DOHH2 (cell line): ENCODE measurements at regions not wholly inside any gene's neighbourhood (a gene's known extent, or its start where the extent isn't known, plus 50 kb on each side); places are given as distances from the start of the nearest gene placed in this dataset.

Experiments
- EZH2phosphoT487 ChIP-seq: fragments of 200-600 bp; sonication (generic); IDR thresholded peaks from 2 replicates; pipeline ENCODE4 v1.6.1; 2017; ENCODE audit warnings: borderline replicate concordance, mild to moderate bottlenecking, antibody characterized with exemption, low read length, moderate library complexity, mixed read lengths
- TF ChIP-seq, protein P1 (sequence below): fragments of 200-600 bp; sonication (generic); IDR thresholded peaks from one replicate; pipeline ENCODE4 v1.5.1; 2014; ENCODE audit warnings: antibody characterized with exemption, mild to moderate bottlenecking, low read depth, low read length; ENCODE audit not compliant: poor library complexity, severe bottlenecking

DNA sequence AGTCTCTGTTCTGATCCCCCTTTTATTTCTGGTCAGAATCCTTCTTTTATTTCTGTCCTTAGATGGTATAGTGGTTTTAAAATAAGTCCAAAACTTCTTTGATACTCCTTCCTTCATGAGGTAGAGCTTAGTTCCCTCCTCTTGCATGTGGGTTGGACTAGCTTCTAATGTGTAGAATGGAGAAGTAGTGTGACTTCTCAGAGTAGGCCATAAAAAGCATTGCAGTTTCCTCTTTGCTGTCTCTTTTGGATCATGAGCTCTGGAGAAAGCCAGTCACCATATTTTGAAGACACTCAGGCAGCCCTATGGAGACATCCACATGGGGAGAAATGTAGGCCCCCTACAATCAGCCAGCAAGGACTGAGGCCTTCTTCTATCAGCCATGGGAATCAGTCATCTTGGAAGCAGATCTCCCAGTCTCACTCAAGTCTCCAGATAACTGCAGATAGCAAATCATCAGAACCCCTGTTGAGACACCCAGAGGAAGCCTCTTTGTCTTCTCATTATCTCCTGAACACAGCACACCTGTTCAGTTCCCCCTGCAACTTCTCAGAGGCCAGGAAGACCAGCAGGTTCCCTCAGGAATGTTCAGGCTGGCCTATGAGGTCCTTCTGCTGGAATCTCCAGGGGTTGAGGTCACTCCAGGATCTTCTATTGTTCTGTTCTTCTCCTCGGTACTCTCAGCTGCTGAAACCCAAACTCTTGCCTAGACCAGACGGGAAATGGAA, 511.9 kb upstream of the ZMIZ1 start:
- TF ChIP-seq, protein P1, sequence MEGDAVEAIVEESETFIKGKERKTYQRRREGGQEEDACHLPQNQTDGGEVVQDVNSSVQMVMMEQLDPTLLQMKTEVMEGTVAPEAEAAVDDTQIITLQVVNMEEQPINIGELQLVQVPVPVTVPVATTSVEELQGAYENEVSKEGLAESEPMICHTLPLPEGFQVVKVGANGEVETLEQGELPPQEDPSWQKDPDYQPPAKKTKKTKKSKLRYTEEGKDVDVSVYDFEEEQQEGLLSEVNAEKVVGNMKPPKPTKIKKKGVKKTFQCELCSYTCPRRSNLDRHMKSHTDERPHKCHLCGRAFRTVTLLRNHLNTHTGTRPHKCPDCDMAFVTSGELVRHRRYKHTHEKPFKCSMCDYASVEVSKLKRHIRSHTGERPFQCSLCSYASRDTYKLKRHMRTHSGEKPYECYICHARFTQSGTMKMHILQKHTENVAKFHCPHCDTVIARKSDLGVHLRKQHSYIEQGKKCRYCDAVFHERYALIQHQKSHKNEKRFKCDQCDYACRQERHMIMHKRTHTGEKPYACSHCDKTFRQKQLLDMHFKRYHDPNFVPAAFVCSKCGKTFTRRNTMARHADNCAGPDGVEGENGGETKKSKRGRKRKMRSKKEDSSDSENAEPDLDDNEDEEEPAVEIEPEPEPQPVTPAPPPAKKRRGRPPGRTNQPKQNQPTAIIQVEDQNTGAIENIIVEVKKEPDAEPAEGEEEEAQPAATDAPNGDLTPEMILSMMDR, result no peak
- TF ChIP-seq EZH2phosphoT487, result no peak
